ENCODE measurements at regions not wholly inside any gene's neighbourhood (a gene's known extent, or its start where the extent isn't known, plus 50 kb on each side); places are given as distances from the start of the nearest gene placed in this dataset.

- TF ChIP-seq CTCF (IDR thresholded peaks at IDR 0.05; ENCODE audit: borderline replicate concordance, extremely low read depth, low read length, poor library complexity, severe bottlenecking): no peak
- no peak for TF ChIP-seq EZH2 (IDR thresholded peaks at IDR 0.05; ENCODE audit: borderline replicate concordance, low read depth, low read length, severe bottlenecking)
Measured at GRCh38 chr3:193852901-193853300, 259.9 kb downstream of the OPA1 start.
